Ureter (tissue), 1 donor: ENCODE measurements at regions not wholly inside any gene's neighbourhood (a gene's known extent, or its start where the extent isn't known, plus 50 kb on each side); places are given as distances from the start of the nearest gene placed in this dataset.

Experiments
- DNase-seq: peaks from one replicate; pipeline ENCODE4 v3.0.0-alpha.2; 2020; ENCODE audit warnings: low spot score
- donor health status: DM: yes; HTN: yes; CAD: no.

- no peak for DNase-seq
Measured at GRCh38 chr7:26553128-26553527, 261.5 kb downstream of the SNX10 start.

- no peak for DNase-seq
Measured at GRCh38 chr7:26553582-26553981, 261.9 kb downstream of the SNX10 start.

GRCh38 chr7:26554952-26555351 lies 263.3 kb downstream of the SNX10 start:
- DNase-seq, result no peak

- no peak for DNase-seq
Measured at GRCh38 chr7:26556061-26556881, 264.6 kb downstream of the SNX10 start.

GRCh38 chr7:26560526-26561256 lies 269.0 kb downstream of the SNX10 start:
- no peak for DNase-seq

GRCh38 chr7:26562841-26563240 lies 271.2 kb downstream of the SNX10 start:
- no peak for DNase-seq

GRCh38 chr7:26563406-26563805 lies 271.7 kb downstream of the SNX10 start:
- no peak for DNase-seq

GRCh38 chr7:26567266-26567665 lies 275.6 kb downstream of the SNX10 start:
- DNase-seq, result no peak

DNA sequence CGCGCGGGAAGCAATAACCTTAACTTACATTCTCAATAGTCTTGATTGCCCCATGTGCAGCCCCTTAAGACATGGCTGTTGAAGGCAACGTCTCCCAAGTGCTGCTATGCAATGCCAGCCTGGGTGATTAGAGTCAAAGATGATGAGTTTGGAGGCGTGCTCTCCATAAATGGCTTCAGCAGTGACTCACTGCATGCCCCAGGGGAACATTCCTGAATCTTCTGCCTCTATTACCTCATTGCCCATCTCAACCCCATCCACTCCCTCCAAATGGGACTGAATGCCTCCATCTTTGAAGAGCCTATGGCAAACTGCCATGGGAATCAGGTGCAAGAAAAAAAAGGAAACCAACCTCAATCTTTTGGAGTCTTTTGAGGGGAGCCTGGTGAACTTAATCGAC lies 282.8 kb downstream of the SNX10 start:
- no peak for DNase-seq

- no peak for DNase-seq
Measured at GRCh38 chr7:26580064-26580591, 284.3 kb downstream of the SKAP2 start.

DNA sequence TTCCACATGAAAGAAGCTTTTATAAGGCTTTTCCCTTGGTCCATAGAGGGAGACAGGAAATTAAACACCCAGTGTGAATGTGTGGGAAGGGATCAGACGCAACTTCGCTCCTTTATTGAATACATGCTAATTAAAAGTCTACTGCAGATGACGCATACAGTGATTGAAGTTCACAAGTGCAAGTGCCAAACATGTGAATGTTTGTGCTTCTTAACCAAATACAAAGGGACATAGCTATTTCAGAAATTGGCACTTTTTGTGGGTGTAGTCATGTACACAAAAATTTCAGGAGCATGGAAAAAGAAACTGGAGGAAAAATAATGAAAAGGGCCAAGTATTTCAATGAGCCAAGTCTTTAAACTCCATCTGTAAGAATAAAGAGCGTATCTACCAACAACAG lies 283.7 kb downstream of the SKAP2 start:
- no peak for DNase-seq

- no peak for DNase-seq
Measured at GRCh38 chr7:26583094-26583648, 281.2 kb downstream of the SKAP2 start.

DNA sequence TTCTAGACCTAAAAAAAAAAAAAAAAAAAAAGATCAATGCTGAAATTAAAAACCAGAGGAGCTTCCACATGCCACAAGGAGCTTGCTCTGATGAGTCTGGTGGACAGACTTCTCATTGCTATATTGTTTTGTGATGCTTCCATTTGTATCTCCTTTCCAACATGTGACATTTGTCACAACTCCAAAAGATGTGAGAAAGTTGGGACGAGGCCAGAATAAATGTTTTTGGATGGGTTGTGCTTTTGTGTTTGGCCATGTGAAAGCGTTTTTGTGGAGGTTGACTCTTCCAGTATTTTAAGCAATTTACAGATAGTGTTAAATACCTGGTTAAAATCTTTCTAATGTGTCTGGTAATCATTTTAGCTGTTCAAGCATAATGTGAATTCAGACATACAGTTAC lies 280.1 kb downstream of the SKAP2 start:
- no peak for DNase-seq

- DNase-seq, result no peak
Measured at GRCh38 chr7:26584987-26585665, 279.3 kb downstream of the SKAP2 start.

DNA sequence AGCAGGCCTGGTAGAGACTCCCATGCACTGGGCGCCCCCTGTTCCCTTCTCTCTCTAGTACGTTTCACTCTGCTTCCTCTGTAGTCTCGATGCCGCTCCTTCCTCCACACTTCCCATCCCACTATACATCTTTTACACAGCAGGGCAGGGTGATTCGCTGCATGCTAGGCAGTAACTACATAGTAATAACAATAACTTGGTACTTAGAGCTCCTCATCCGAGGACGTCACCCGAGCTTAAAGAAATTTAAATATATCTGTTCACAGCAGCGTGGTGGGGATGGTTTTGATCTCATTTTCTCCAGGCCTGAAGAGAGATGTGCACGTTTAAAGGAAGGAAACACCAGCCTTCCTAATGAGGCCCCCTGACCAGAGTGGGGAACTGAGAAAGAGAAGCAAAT lies 276.9 kb downstream of the SKAP2 start:
- DNase-seq, result no peak

GRCh38 chr7:26588511-26588910 lies 275.9 kb downstream of the SKAP2 start:
- DNase-seq, result no peak

GRCh38 chr7:26590709-26591108 lies 273.7 kb downstream of the SKAP2 start:
- DNase-seq, result no peak

- DNase-seq, result no peak
Measured at GRCh38 chr7:26592011-26592410, 272.4 kb downstream of the SKAP2 start.

- DNase-seq, result no peak
Measured at GRCh38 chr7:26593393-26593792, 271.0 kb downstream of the SKAP2 start.

- DNase-seq, result no peak
Measured at GRCh38 chr7:26593896-26594295, 270.5 kb downstream of the SKAP2 start.

- DNase-seq, result no peak
Measured at GRCh38 chr7:26594553-26594952, 269.8 kb downstream of the SKAP2 start.

DNA sequence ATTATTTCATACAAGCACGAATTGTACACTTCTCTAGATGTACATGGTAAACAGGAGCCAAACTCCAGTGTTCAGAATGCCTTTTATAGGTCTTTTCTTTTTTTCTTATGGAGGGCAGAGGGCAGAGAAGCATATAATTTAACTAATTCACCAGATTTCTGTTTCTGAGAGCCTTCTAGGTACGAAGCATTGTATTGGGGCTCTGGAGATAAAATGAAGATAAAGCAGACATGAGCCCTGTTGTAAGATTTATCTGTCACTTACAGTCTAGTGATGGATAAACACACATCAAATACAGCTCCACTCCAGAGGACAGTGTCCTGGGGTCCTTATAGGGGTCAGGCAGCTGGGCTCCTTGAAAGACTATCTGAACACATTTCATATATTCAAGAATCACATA lies 265.5 kb downstream of the SKAP2 start:
- no peak for DNase-seq
